ENCODE measurements at regions not wholly inside any gene's neighbourhood (a gene's known extent, or its start where the extent isn't known, plus 50 kb on each side); places are given as distances from the start of the nearest gene placed in this dataset.

GRCh38 chr15:29466292-29466691 is 196.7 kb upstream of the NSMCE3 start:
- Histone ChIP-seq H3K79me2 (ENCODE audit: insufficient read depth, low read length) (no peaks in the 10 kb centered on the region; the same call in 1 of the 2 replicates), H4K91ac (ENCODE audit: insufficient read length, low read depth, low read length) (no peak overlapping the region), H2BK15ac (ENCODE audit: low read depth, low read length) (no peak overlapping the region), H4K8ac (replicated peaks; ENCODE audit: insufficient read length, low read depth, low read length) (no peak overlapping the region), H3K14ac (ENCODE audit: insufficient read depth, low read length) (peak overlapping the region; percentile 20; the same call in 1 of the 2 replicates), H3K27ac (ENCODE audit: insufficient read length, low read depth, low read length) (no peak overlapping the region), H3T11ph (ENCODE audit: low read length) (no peak overlapping the region), H3K23ac (ENCODE audit: insufficient read length, low read depth, low read length) (no peak overlapping the region), H2AFZ (ENCODE audit: low read length) (no peak overlapping the region), H3K9me3 (ENCODE audit: control insufficient read depth, low read depth, low read length) (no peaks in the 10 kb centered on the region), H2BK5ac (ENCODE audit: insufficient read length, low read length) (no peak overlapping the region), H3K4ac (ENCODE audit: low read depth, low read length) (no peak overlapping the region), H3K79me1 (ENCODE audit: insufficient read depth, low read depth, low read length, poor library complexity, severe bottlenecking) (no peaks in the 10 kb centered on the region), H3K4me2 (ENCODE audit: insufficient read depth, insufficient read length, low read length) (no peak overlapping the region), H2BK12ac (ENCODE audit: insufficient read length, low read depth, low read length) (no peak overlapping the region), H3K27me3 (ENCODE audit: insufficient read depth, low read length) (no peaks in the 10 kb centered on the region), H3K56ac (ENCODE audit: insufficient read length, low read depth, low read length) (no peak overlapping the region), H3K18ac (ENCODE audit: insufficient read length, low read depth, low read length) (no peak overlapping the region), H2BK120ac (ENCODE audit: low read depth, low read length, poor library complexity, severe bottlenecking) (no peak overlapping the region), H4K20me1 (ENCODE audit: control insufficient read depth, insufficient read depth, insufficient read length) (no peaks in the 10 kb centered on the region), H2BK20ac (ENCODE audit: low read depth, low read length, poor library complexity, severe bottlenecking) (no peak overlapping the region), H3K9ac (ENCODE audit: extremely low read depth, insufficient read length, low read length) (no peak overlapping the region), H3K4me1 (ENCODE audit: insufficient read depth, low read length) (peaks cover 3% of the 10 kb centered on the region; the same call in 1 of the 2 replicates), H4K5ac (ENCODE audit: insufficient read length, low read depth, low read length) (no peak overlapping the region), H3K23me2 (ENCODE audit: insufficient read length, low read depth, low read length, poor library complexity, severe bottlenecking) (no peaks in the 10 kb centered on the region), H2AK5ac (ENCODE audit: insufficient read length, low read length) (no peak overlapping the region)
- TF ChIP-seq CTCF (conservative IDR thresholded peaks at IDR 0.05): no peak
- H3K27ac Mint-ChIP-seq: 0 out of 7 replicates have a peak overlapping the region, but pooled peaks of 1 of the 3 experiments have one; percentile 14
- H3K36me3 Mint-ChIP-seq (ENCODE audit: insufficient read depth in 1 of 3, low read depth in 3 of 3): no peaks in the 10 kb centered on the region; a peak in 1 of 7 replicates
- H3K4me3 Mint-ChIP-seq: no peak overlapping the region
- H3K27me3 Mint-ChIP-seq (ENCODE audit: low read depth): peaks cover 1% of the 10 kb centered on the region; the same call in 1 of the 2 replicates
- peaks cover 14 to 20% of the 10 kb centered on the region in 2 experiments for H3K4me1 Mint-ChIP-seq
- no peak for DNase-seq
- H3K9me3 Mint-ChIP-seq: no peaks in the 10 kb centered on the region
- WGBS (ENCODE audit: extremely low coverage, insufficient read length, low lambda C conversion rate): no CpG with 5 or more reads among the region's 4 CpGs

Measured in H9 (cell line).